ENCODE measurements at regions not wholly inside any gene's neighbourhood (a gene's known extent, or its start where the extent isn't known, plus 50 kb on each side); places are given as distances from the start of the nearest gene placed in this dataset.

GRCh38 chr6:48744948-48745347, 634.0 kb upstream of the PTCHD4 start:
- TF ChIP-seq EZH2phosphoT487 (IDR thresholded peaks at IDR 0.05; ENCODE audit: insufficient read depth, low read depth): no peak
- TF ChIP-seq EZH2 (IDR thresholded peaks at IDR 0.05; ENCODE audit: insufficient read depth, poor library complexity, severe bottlenecking): no peak

Data from GM23248 (cell line).